ENCODE measurements at regions not wholly inside any gene's neighbourhood (a gene's known extent, or its start where the extent isn't known, plus 50 kb on each side); places are given as distances from the start of the nearest gene placed in this dataset.

- TF ChIP-seq POLR2A (IDR thresholded peaks at IDR 0.05) (no peak), CTCF (IDR thresholded peaks at IDR 0.05) (no peak)
Observed at GRCh38 chr5:135158982-135159381, 125.0 kb upstream of the PITX1 start.

Measured in testis (tissue), 2 donors.